D341Med (cell line): ENCODE measurements at regions not wholly inside any gene's neighbourhood (a gene's known extent, or its start where the extent isn't known, plus 50 kb on each side); places are given as distances from the start of the nearest gene placed in this dataset.
"Not testable (repeated sequence)": the region's sequence is repeated elsewhere in the genome, so short reads cannot be mapped to it uniquely, and the experiment has no call there.

ENCODE experiments used
- DNase-seq: peaks from one replicate; pipeline ENCODE4 v3.0.0; 2012; ENCODE audit warnings: low spot score

- no peak for DNase-seq
Observed at GRCh38 chr10:113495553-113495952, 57.3 kb upstream of the HABP2 start.

- DNase-seq = no peak
Observed at GRCh38 chr10:113496111-113497109, 56.4 kb upstream of the HABP2 start.

GRCh38 chr10:113497198-113497597 lies 55.7 kb upstream of the HABP2 start:
- DNase-seq = no peak

- no peak for DNase-seq
Observed at GRCh38 chr10:113498997-113499396, 53.9 kb upstream of the HABP2 start.

GRCh38 chr10:113499806-113500205 lies 53.0 kb upstream of the HABP2 start:
- DNase-seq = no peak

GRCh38 chr10:113501031-113501430 lies 51.8 kb upstream of the HABP2 start:
- DNase-seq = not testable (repeated sequence)
